WTC11 (cell line): ENCODE measurements at regions not wholly inside any gene's neighbourhood (a gene's known extent, or its start where the extent isn't known, plus 50 kb on each side); places are given as distances from the start of the nearest gene placed in this dataset.

Source experiments
- CREM ChIP-seq: sonication (generic); formaldehyde crosslinking; IDR thresholded peaks from 2 replicates; pipeline ENCODE4 v1.8.1; 2022; ENCODE audit warnings: mild to moderate bottlenecking, missing genetic modification reagents, moderate library complexity
- NFYB ChIP-seq: sonication (generic); formaldehyde crosslinking; conservative IDR thresholded peaks from 2 replicates; pipeline ENCODE4 v1.8.0; 2022; ENCODE audit warnings: low read depth, missing genetic modification reagents
- TEAD4 ChIP-seq: sonication (generic); formaldehyde crosslinking; IDR thresholded peaks from 2 replicates; pipeline ENCODE4 v1.8.0; 2022; ENCODE audit warnings: mild to moderate bottlenecking, missing genetic modification reagents
- TF ChIP-seq, protein P1 (sequence below): sonication (generic); formaldehyde crosslinking; IDR thresholded peaks from 2 replicates; pipeline ENCODE4 v1.8.0; 2022; ENCODE audit warnings: mild to moderate bottlenecking, missing genetic modification reagents
- TF ChIP-seq, protein P2 (sequence below): fragments of 200-600 bp; IDR thresholded peaks from 2 replicates; pipeline ENCODE4 v1.8.0; 2022; ENCODE audit warnings: antibody characterized with exemption
- TF ChIP-seq, protein P3 (sequence below): sonication (generic); formaldehyde crosslinking; IDR thresholded peaks from 2 replicates; pipeline ENCODE4 v1.8.0; 2023; ENCODE audit warnings: missing genetic modification reagents
- TF ChIP-seq, protein P4 (sequence below): sonication (generic); formaldehyde crosslinking; IDR thresholded peaks from 2 replicates; pipeline ENCODE4 v1.8.1; 2023; ENCODE audit warnings: mild to moderate bottlenecking, missing genetic modification reagents, moderate library complexity
- TF ChIP-seq, protein P5 (sequence below): sonication (generic); formaldehyde crosslinking; IDR thresholded peaks from 2 replicates; pipeline ENCODE4 v1.8.0; 2022; ENCODE audit warnings: mild to moderate bottlenecking, missing genetic modification reagents

DNA sequence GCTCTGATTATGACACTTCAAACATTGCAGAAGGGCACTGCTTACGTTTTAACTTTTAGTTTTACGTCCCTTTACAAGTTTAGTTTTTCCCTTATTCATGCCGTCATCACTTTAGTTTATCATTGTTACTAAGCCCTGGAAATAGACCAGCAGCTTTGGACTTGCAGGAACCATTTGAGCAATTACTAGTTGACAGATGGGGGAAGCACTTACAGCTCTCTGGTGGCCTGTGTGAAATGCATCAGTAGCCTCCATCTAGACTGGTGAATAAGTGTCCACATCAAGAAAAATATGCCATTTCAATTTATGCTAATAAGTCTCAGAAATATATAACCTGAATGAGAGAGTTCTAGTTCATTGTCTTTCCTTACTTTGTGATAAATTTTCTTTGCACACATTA is 194.9 kb upstream of the GRM3 start:
- TF ChIP-seq NFYB (CRISPR knock-in tag) = no peak
- TF ChIP-seq, protein P1, sequence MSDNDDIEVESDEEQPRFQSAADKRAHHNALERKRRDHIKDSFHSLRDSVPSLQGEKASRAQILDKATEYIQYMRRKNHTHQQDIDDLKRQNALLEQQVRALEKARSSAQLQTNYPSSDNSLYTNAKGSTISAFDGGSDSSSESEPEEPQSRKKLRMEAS = no peak
- no peak for TF ChIP-seq TEAD4 (CRISPR knock-in tag)
- TF ChIP-seq, protein P2, sequence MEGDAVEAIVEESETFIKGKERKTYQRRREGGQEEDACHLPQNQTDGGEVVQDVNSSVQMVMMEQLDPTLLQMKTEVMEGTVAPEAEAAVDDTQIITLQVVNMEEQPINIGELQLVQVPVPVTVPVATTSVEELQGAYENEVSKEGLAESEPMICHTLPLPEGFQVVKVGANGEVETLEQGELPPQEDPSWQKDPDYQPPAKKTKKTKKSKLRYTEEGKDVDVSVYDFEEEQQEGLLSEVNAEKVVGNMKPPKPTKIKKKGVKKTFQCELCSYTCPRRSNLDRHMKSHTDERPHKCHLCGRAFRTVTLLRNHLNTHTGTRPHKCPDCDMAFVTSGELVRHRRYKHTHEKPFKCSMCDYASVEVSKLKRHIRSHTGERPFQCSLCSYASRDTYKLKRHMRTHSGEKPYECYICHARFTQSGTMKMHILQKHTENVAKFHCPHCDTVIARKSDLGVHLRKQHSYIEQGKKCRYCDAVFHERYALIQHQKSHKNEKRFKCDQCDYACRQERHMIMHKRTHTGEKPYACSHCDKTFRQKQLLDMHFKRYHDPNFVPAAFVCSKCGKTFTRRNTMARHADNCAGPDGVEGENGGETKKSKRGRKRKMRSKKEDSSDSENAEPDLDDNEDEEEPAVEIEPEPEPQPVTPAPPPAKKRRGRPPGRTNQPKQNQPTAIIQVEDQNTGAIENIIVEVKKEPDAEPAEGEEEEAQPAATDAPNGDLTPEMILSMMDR = no peak
- TF ChIP-seq, protein P3, sequence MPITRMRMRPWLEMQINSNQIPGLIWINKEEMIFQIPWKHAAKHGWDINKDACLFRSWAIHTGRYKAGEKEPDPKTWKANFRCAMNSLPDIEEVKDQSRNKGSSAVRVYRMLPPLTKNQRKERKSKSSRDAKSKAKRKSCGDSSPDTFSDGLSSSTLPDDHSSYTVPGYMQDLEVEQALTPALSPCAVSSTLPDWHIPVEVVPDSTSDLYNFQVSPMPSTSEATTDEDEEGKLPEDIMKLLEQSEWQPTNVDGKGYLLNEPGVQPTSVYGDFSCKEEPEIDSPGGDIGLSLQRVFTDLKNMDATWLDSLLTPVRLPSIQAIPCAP (CRISPR knock-in tag) = no peak
- no peak for TF ChIP-seq CREM
- TF ChIP-seq, protein P4, sequence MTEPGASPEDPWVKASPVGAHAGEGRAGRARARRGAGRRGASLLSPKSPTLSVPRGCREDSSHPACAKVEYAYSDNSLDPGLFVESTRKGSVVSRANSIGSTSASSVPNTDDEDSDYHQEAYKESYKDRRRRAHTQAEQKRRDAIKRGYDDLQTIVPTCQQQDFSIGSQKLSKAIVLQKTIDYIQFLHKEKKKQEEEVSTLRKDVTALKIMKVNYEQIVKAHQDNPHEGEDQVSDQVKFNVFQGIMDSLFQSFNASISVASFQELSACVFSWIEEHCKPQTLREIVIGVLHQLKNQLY (CRISPR knock-in tag) = no peak
- TF ChIP-seq, protein P5, sequence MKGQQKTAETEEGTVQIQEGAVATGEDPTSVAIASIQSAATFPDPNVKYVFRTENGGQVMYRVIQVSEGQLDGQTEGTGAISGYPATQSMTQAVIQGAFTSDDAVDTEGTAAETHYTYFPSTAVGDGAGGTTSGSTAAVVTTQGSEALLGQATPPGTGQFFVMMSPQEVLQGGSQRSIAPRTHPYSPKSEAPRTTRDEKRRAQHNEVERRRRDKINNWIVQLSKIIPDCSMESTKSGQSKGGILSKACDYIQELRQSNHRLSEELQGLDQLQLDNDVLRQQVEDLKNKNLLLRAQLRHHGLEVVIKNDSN (CRISPR knock-in tag) = no peak
